Progenitor cell of endocrine pancreas (in vitro differentiated cells): ENCODE measurements at regions not wholly inside any gene's neighbourhood (a gene's known extent, or its start where the extent isn't known, plus 50 kb on each side); places are given as distances from the start of the nearest gene placed in this dataset.

ENCODE experiments used
- DNase-seq: peaks from one replicate; pipeline ENCODE4 v3.0.0; 2021; ENCODE audit warnings: low spot score; ENCODE audit not compliant: unreplicated experiment
- H3K27ac Mint-ChIP-seq: 2 replicates; pipeline ENCODE4 v1.8.0; 2021; ENCODE audit warnings: mild to moderate bottlenecking, moderate library complexity, mixed read lengths
- H3K27me3 Mint-ChIP-seq: 2 replicates; pipeline ENCODE4 v1.8.0; 2021; ENCODE audit warnings: mixed read lengths
- H3K36me3 Mint-ChIP-seq: 2 replicates; pipeline ENCODE4 v1.8.0; 2022; ENCODE audit warnings: mixed read lengths; ENCODE audit not compliant: insufficient read depth
- H3K4me1 Mint-ChIP-seq: 2 replicates; pipeline ENCODE4 v1.8.0; 2021; ENCODE audit warnings: low read depth, mixed read lengths
- H3K4me3 Mint-ChIP-seq: 2 replicates; pipeline ENCODE4 v1.8.0; 2021; ENCODE audit warnings: low read depth, mild to moderate bottlenecking, moderate library complexity, mixed read lengths
- H3K9me3 Mint-ChIP-seq: 2 replicates; pipeline ENCODE4 v1.8.0; 2021; ENCODE audit warnings: low read depth, mixed read lengths
- TF ChIP-seq, protein P1 (sequence below): fragments of 200-600 bp; sonication (generic); IDR thresholded peaks from one replicate; pipeline ENCODE4 v1.5.0; 2021; ENCODE audit warnings: antibody characterized with exemption, mild to moderate bottlenecking; ENCODE audit not compliant: unreplicated experiment

DNA sequence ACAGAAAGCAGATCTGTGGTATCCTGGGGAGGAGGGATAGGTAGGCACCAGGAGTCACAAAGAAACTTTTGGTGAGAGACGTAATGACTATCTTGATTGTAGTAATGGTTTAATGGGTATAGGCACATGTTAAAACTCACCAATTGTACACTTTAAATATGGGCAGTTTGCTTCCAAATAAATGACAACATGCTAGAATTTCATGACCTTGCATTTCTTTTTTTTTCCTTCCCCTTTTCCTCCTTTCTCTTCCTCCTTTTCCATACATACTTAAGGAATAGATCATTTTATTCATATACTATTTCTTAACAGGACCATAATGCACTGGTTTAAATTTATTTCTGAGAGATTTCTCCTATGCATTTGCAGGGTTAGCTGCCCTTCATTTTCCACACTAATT is 341.8 kb downstream of the TMEM182 start:
- Mint-ChIP-seq H3K4me1 (no peaks in the 10 kb centered on the region), H3K27ac (no peak overlapping the region), H3K36me3 (no peaks in the 10 kb centered on the region)

DNA sequence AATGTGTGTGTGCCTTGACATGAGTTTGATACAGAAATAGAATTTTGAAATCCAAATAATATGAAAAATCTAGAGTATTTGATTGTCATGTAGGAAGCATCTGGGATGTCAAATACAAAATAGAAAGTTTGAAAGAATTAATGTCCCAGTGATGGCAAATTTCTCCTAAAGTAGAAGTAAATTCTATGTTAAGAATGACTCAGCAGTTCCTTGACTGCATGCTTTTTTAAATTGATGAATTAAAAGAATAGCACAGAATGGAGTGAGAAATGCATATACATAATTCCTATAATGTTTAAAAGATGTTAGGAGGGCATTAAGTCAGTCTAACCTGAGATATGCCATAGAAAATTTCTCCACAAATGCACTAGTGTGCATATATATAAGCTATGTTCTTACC is 357.5 kb downstream of the TMEM182 start:
- TF ChIP-seq, protein P1, sequence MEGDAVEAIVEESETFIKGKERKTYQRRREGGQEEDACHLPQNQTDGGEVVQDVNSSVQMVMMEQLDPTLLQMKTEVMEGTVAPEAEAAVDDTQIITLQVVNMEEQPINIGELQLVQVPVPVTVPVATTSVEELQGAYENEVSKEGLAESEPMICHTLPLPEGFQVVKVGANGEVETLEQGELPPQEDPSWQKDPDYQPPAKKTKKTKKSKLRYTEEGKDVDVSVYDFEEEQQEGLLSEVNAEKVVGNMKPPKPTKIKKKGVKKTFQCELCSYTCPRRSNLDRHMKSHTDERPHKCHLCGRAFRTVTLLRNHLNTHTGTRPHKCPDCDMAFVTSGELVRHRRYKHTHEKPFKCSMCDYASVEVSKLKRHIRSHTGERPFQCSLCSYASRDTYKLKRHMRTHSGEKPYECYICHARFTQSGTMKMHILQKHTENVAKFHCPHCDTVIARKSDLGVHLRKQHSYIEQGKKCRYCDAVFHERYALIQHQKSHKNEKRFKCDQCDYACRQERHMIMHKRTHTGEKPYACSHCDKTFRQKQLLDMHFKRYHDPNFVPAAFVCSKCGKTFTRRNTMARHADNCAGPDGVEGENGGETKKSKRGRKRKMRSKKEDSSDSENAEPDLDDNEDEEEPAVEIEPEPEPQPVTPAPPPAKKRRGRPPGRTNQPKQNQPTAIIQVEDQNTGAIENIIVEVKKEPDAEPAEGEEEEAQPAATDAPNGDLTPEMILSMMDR, result no peak
- Mint-ChIP-seq H3K27ac (no peak overlapping the region), H3K9me3 (no peaks in the 10 kb centered on the region), H3K27me3 (no peaks in the 10 kb centered on the region), H3K36me3 (no peaks in the 10 kb centered on the region), H3K4me3 (no peak overlapping the region), H3K4me1 (no peaks in the 10 kb centered on the region)
- DNase-seq, result no peak

More for the DNA sequence above, 341.8 kb downstream of the TMEM182 start:
- no peaks in the 10 kb centered on the region for H3K9me3 Mint-ChIP-seq
- TF ChIP-seq, protein P1, result no peak
- no peak overlapping the region for H3K4me3 Mint-ChIP-seq
- H3K27me3 Mint-ChIP-seq, result no peaks in the 10 kb centered on the region
- no peak for DNase-seq

DNA sequence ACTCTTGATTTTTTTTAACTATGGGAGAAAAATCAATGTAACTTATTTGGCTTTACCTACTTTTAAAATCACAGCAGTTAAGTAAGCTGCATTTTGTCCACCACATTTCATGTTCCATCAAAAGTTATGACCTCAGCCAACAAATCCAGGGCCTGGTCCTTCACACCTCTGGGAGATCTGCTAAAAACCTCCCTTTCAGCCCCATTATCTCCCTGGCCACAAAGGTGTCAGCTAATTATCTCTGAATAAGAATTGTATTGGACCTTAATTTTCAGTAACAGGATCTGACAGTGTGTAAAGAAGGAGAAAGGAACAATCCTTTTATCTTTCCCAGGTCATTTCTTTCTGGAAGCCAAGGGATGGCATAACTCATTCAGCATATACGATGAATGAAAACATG is 359.3 kb downstream of the TMEM182 start:
- DNase-seq, result no peak
- H3K4me3 Mint-ChIP-seq, result no peak overlapping the region
- no peak overlapping the region for H3K27ac Mint-ChIP-seq
- no peaks in the 10 kb centered on the region for H3K4me1 Mint-ChIP-seq
- TF ChIP-seq, protein P1, result no peak
- no peaks in the 10 kb centered on the region for H3K36me3 Mint-ChIP-seq
- no peaks in the 10 kb centered on the region for H3K9me3 Mint-ChIP-seq
- H3K27me3 Mint-ChIP-seq, result no peaks in the 10 kb centered on the region

DNA sequence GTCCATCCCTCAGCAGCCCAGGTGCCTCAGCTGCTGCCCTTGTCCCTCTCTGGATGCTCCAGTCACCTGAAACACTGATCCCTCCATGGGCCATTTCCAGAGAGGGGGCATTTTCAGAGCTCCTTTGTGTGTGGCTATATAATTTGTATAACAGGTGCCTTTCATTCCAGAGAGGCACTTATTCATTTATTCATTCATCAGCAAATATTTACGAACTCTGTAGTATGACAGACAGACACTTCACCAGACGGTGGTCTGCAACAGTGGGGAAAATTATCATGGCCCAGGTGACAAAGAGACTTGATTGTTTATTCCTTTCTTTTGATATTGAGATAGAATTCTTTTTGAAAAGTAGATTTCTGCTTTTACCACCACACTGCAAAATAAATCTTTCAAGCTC is 361.7 kb downstream of the TMEM182 start:
- H3K4me3 Mint-ChIP-seq, result no peak overlapping the region
- DNase-seq, result no peak
- no peak overlapping the region for H3K27ac Mint-ChIP-seq
- no peaks in the 10 kb centered on the region for H3K36me3 Mint-ChIP-seq
- no peaks in the 10 kb centered on the region for H3K27me3 Mint-ChIP-seq
- TF ChIP-seq, protein P1, result no peak
- no peaks in the 10 kb centered on the region for H3K9me3 Mint-ChIP-seq
- H3K4me1 Mint-ChIP-seq, result no peaks in the 10 kb centered on the region

DNA sequence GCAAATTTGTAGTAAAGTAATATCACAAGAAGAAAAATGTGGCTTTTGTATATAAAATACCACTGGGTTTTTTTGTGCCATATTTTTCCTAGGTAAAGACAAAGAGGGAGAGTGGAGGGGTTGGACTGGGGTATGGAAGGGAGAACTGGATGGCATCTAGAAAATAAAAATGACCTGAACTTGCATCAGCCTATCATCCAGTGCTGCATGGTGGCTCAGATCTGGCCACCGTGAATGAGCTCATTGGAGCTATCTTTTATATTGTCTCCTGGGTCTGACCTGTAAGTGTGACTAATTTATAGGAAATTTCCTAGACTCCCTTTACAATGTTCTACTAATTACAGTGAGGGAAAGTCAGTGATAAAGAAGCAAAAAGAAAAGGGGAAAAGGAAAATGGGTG is 369.0 kb downstream of the TMEM182 start:
- TF ChIP-seq, protein P1, result no peak
- Mint-ChIP-seq H3K4me3 (no peak overlapping the region), H3K4me1 (no peaks in the 10 kb centered on the region), H3K9me3 (peaks cover 5% of the 10 kb centered on the region), H3K36me3 (no peaks in the 10 kb centered on the region), H3K27ac (no peak overlapping the region), H3K27me3 (no peaks in the 10 kb centered on the region)
- DNase-seq, result no peak
